ENCODE measurements at regions not wholly inside any gene's neighbourhood (a gene's known extent, or its start where the extent isn't known, plus 50 kb on each side); places are given as distances from the start of the nearest gene placed in this dataset.
"Not testable (repeated sequence)": the region's sequence is repeated elsewhere in the genome, so short reads cannot be mapped to it uniquely, and the experiment has no call there.

DNA sequence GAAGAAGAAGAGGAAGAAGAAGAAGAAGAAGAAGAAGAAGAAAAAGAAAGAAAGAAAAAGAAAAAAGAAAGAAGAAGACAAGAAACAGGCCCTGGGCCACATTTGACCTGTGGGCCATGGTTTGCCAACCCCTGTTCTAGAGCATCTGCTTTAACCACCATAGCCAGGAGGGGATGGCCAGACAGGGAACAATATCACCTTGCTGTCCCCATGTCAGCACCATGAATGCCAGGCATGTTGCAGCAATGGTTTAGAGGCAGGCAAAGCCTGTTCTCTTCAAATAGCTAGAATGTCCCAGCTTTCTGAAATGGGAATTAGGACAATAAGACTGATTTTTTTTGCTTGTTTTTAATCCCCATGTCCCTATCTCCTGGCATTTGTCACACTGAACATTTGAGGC is 338.6 kb upstream of the PLET1 start:
- DNase-seq: no peak

DNA sequence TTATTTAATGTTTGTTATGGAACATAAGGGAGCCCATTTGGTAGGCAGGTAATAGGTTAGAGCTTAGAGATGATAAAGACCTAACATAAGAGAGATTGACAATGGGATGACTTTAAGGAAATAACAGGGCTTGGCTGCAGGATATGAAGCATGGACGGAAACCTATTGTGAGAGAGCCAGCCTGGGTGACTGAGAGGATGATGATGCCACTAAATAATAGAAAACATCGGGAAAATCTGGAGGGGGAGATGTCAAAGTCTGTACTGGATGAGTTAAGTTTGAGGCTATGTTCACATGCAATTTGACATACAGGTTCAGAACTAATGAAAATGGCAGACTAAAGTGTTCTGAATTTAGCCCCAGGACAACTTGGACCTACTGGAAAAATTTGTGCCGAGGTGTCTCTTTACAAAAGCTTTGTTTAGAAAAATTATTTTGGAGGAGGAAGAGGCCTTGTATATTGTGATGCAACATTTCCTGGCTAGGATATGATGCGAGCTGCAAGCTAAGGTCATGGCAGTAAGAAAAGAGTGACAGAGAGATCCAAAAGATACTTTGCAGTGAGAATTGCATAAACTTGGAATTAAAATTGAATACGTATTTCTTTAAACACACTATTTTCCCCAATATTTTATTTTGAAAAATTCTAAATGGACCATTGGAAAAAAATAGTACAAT is 339.3 kb upstream of the PLET1 start:
- DNase-seq: no peak

DNA sequence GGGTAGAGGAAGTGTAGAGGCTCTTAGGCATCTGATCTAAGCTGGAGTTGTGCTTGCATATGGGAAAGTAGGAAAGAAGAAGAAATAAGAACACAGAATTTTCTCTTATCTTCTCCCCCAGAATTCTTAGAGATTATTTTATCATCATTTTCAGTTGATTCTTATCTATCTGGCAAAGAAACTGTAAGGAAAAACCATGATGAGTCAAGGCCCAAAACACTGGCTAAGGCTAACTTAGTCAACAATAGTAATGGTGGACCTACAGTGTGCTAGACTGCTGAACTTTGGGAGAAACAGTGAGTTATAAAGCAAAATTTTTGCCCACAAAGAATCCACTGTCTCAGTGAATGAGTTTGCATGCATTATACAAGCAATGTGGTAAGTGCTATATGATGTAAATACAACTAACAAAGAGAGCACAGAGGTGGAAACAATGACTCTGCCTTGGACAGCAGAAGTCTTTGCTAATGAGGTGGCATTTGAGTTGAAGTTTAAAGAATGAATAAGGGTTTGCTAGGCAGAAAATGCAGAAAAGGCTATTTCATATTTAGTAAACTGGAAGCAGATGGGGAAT is 344.5 kb upstream of the PLET1 start:
- DNase-seq: no peak

DNA sequence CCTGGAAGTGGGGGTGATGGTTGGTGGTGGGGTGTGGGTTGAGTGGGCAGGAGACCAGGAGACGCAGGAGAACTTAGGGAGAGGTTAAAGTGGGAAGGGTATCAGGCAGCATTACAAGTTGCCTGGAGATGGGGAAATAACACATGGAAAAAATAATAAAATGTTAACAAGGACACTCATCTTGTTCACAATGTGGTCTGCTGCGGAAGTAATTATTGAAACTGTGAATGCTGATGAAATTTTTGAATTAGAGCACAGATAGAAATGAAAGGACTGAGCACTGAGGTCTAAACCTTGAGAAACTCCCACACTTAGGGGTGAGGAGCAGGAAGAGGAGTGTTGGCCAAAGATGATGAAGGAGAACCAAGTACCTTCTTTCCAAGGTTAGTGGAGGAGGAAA is 346.0 kb upstream of the PLET1 start:
- DNase-seq: no peak

DNA sequence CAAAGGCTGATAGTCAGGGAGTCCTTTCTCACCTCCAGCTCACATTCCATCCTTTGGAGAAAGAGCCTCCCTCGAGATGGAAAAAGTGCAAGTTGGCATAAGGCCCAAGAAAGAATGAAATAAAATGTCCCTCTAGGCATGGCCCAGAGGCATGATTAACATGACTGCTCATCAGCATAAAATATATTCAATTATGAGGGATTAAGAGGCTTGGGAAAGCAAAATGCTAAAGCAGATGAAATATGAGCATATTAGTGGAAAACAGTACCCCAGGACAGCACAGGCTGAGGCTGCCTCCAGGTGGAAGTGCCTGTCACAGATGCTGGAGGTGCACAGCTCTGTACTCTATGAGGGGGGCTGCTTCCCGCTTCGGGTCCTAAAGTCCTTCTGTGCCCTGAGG is 347.8 kb upstream of the PLET1 start:
- no peak for DNase-seq

DNA sequence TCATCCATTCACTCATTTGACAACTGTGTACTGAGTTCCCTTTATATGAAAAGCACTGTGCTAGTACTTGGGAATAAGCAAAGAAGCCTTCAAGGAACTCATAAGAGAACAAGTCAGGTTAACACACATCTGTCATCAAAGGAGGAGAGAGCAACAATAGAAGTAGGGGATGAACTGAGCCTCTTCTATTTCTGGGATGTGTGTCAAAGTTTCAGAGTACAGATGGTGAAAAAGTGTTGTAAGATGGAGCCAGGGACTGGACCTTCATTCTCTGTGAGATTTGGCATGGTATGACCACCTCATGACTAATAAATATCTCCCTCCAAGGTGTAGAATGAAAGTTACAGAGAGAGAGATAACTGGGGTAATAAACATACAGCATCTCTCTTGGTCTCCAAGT is 349.8 kb upstream of the PLET1 start:
- no peak for DNase-seq

DNA sequence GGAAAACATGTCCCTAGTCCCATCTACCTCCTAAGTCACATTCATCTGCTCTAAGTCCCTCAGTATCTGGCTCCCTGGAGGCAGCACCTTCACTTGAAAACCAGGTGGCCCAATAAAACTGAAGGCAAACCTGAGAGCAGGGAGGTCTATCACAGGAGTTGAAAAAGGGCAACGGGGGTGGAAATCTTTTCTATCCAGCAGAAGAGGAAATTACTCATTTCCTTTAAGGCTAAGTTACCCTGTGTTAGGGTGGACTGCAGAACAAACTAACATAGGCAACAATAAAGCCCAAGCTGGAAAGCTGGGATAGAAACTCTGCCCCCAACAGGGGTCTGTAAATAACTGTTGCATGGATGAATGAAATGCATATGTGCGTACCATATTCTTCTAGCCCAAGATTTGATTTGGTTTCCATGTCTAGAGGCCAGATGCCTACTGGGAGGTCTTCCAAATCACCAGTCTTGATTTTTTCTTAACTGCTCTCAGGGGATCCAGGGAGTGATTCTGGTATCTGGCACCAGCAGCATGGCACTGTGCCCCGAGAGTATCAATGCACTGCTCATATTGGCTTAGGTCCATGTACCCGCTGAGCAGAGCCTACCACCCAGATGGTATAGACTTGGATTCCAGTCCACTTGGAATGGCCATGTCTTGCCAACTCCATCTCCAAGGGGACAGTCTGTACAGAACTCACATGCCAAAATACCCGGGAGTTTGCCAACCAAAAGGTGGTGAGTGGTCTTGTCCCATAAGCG is 350.0 kb upstream of the NCAM1 start:
- DNase-seq: no peak

DNA sequence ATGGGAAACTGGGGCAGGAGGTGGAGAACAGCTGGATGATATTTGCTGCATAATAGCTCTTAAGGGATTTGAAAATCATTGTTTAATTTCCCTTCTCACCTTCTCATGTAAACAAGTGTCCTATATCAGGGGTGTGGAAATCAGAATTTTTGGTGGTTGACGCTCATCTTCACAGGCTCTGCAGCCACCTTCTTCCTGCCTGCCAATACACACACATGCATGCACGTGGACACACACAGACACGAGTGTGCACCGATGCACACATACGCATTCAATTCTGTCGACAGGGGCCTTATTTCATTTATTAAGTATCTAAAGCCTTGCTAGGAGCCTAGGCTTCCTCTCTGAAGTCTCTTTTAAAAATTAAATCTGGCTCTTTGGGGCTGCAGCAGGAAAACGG is 349.4 kb upstream of the NCAM1 start:
- no peak for DNase-seq

DNA sequence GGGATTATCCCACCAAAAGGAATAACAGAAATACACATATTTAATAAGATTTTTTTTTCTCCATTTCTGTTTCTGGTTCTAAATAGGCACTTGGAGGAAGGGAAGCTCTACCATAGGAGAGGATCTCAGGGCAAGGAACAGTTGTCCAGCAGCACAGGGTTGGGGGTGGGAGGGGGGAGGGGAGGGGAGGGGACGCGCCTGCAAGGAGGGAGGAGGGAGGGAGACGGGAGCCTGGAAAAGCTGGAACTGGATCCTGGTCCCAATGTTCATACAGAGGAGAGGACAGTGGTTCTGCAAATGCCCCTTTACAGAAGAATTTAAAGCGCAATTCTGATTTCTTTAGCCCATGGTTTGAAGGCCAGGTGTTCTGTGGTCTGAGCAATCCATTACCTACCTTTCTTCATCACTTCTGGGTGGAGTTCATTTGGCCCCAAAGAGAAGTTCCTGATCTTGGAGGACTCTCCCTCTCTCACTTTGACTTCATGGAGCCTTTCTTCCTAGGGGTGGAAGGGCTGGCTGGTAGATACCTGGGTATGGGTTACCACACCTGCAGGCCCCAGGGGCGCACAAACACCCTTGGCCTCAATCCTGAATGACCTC is 348.9 kb upstream of the NCAM1 start:
- no peak for DNase-seq

DNA sequence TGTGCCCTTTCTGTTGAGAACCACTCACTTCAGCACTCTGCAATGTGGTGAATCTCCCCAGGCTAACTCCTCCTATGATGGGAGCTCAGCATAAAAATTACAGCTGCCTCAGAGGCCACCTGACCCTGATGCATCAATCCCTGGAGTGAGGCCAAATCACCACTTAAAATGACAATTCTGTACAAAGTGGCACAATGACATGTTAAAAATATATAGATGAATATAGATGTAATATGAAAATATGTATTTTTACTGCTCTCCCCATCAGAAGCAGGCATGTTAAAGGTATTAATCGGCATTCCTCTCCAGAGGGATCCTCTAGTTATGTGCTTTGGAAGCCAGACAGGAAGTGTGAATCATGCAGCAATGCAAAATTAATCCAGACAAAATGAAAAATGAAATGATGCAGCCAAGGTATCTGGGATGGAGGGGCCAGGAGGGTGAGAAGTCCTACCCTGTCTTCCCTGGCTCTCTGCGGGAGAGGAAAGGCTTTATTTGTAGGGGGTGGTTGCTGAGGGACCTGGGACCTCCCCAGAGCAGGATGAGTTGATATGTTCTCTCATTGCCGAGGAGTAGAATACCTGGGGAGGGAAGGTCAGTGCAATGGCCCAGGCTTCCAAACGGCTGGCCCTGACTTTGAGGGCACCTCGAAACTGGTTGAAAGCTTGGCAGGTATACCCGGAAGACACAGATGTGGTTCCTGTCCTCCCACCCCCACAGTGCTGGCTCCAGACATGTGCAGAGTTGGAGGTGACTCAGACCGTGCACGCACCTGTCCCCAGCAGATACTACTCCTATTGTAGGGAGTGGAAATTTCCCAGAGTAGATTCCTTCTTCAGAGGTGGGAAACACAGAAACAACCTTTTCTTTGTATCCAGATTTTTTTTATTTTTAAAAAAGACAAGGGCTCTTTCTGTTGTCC is 347.9 kb upstream of the NCAM1 start:
- DNase-seq: no peak

DNA sequence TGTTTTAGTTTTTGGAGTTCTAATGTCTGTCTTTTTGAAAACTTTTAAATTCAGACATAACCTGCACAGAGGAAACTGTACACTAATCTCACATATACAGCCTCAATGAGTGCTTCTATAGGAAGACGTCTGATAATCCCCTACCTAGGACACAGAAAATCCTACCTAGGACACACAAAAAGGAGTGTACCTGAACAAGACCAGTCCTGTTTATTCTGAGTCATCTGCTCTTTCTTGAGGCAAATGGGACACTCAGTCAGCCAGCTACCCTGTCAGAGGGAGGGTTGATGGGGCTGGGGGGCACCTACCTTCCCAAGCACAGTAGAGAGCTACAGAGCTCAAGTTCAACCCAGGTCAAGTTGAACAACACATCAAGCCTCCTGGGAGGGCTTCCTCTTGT is 346.6 kb upstream of the NCAM1 start:
- DNase-seq: no peak

DNA sequence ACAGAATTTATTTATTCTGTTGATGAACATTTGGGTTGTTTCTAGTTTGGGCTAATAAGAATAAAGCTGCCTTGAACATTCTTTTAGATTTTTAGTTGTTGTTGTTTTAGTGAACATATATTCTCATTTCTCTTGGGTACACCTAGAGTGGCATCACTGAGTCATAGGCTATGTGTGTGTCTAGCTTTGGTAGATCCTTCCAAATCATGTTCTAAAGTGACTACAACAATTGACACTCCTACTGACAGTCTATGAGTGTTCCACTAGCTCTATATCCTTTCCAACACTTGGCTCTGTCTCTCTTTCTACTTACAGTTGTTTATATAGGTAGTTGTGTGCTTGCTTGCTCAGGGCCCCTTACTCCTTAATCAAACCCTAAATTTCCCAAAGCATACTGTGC is 346.0 kb upstream of the NCAM1 start:
- no peak for DNase-seq

DNA sequence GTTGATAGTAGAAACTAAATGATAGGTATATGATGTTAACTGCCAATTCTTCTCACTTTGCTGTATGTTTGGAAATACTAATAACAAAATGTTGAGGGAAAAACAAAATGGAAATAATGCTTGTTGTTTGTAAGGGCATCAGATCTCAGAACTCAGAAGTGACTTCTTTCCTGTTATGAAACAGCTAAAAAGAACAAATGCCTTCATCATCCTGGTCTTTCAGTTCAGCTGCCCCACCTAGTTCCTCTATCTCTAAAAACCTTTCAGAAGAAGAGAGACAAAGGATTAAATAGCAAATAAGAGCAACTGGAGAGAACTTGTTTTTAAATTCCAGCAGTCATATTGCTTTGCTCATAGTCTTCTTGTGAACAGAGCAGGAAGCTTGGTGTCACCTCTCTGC is 345.3 kb upstream of the NCAM1 start:
- no peak for DNase-seq

DNA sequence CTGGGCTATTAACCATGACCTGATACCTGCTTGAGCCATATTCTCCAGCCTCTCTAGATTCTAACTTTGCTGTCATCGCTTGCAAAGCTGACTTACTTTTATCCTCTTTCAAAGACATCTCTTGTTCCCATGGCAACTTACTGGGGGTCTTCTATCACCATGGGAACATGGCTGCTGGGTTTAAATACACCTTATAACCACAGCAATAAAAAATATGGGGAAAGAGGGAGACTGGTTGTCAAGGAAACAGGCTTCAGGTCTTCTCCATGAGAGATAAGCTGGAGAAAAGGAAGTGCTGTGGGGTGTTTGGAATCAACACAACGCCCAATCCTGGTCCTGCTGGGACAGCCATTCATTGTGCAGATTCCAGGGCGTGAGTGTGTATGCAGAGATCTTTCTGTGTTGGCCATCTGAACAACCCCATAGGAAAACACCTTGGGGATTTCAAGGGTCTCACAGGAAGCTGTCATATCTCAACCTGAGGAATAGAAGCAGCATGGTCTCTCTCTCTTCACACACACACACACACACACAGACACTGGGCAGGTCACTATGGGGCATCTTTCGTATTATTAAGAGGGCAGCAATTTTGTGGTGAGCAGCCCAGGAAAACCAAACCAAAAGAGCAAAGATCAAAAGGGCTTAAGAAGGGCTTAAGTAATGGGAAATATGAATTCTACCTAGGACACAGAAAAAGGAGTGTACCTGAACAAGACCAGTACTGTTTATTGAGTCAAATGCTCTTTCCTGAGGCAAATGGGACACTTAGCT is 344.7 kb upstream of the NCAM1 start:
- no peak for DNase-seq

DNA sequence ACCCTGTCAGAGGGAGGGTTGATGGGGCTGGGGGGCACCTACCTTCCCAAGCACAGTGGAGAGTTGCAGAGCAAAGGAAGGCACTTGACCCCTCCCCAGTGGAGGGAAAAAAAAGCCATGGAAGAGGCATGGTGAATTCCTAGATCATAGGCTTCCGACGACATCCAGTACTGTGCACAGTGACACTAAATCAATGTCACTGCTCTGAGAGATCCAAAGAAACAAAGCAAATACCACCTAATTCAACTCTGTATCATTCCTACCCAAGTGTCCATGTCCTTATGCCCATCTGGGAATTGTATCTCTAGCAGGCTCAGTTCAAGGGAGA is 344.2 kb upstream of the NCAM1 start:
- DNase-seq: no peak

DNA sequence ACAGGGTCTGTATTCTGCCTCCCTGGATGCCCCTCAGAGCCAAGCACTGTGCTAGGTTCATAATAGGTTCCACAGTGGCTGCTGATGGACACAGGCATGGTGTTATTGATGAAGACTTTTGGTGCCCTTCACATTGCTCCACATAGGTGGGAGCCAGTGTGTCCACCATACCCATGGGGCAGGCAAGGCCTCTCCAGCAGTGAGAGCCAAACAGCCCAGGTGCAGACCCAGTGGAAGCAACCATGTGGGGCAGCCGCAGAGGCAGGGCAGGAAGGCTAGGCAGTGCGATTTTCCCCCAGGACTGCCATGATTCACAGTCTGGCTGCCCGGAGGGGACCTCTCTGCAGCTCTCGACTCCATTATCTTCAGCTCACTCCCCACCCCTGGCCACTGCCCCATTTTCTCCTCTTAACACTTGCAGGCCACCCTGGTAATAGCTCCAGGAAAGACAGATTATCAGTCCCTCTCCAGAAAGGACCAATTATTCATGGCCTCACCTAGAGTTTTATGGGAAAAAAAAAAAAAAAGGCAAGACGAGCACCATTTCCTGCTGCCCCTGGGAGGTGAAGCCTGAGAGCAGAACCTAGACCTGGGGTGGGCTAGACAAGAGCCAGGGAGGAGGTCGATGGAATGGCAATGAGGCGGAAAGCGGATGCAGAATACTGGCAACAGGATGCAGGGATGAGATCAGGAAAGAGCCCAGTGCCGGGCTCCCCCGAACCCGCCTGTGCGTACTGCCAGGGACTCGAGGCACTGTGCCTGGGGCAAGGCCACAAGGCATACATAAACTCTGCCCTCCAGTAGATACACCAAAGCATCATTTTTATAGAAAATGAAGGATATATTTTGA is 343.0 kb upstream of the NCAM1 start:
- DNase-seq: no peak

DNA sequence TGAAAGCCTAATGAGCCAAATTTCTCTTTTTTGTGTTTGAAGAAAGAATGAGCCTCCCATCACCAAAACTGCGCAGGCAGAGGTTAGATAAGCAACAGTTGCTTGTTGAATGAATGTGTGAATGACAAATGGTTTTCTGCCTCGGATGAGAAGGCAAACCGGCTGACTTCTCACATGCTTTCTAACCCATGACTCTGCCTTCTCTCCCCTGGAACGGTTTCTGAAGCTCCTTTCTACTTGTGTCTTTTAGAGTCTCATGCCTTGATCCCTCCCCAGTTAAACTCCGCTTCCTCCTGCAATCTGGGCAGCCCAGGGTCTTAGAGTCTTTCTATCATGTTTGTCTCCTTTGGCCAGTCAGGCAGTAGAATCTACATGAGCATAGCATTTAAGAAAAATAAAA is 342.1 kb upstream of the NCAM1 start:
- DNase-seq: no peak

DNA sequence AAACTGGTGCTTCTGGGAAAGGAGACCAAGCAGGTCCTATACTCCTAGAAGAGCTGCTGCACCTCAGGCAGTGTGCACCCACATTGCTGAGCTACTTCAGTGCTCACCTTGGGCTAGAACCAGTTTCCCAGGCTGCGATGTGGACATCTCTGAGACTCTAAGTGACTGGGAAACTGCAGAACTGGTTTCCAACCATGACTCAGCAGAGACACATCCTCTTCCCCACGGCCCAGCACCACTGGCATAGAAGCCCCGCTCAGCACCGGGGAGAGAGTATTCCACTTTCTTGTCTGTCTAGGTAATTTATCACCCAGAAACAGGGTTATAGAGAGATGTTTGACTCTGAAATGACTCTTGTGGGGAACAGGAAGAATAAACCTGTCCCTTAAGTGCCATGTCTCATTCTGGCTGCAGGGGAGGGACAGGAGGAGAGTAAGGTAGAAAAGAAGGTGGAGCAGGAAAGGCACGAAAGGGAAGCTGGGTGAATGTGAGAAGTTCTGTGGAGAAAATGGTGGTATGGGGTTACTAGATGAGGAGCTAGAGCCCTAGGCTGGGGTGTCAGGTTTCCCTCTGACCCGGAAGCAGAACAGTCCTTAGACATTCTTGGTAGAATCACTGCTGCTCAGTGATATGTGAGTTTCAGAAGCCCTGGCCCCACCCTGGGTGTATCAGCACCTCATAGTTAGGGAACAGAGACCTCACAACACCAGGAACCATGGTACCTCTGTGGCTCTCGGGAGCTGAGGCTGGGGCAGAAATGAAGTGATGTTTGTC is 340.4 kb upstream of the NCAM1 start:
- DNase-seq: no peak

DNA sequence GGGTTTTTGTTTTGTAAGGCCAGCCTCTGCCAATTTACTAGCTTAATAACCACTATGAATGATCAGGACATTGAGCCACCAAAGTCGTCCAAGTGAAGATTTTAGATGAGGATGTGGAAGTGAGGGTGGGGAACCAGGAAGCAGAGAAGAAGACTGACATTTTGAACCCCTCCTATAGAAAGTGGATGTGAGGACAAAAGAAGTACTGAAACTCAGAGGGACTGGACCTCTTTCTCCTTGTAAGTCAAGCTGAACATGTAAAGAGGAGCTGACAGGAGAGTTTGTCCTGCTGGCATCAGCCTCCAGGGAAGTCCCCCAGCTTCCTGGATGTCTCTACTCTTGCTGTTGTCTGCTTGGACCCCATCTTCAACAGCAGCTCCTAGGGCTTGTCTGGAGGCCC is 338.2 kb upstream of the NCAM1 start:
- DNase-seq: no peak

DNA sequence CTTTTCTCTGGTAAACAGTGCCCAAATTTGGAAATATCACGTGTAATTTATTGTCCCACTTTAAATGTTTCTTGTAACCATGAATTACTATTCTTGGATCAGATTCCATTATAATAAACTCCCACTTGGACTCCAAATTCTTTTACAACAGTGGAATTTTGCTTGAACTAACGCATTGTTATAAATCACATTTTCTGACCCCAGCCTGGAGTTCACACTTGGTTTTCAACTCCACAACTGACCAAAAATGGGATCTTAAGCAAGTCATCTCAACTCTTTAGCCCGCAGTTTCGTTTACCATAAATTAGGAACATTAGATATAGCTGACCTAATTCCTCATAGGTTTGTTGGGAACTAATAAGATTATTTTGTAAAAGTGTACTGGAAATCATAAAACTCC is 336.8 kb upstream of the NCAM1 start:
- DNase-seq: no peak

DNA sequence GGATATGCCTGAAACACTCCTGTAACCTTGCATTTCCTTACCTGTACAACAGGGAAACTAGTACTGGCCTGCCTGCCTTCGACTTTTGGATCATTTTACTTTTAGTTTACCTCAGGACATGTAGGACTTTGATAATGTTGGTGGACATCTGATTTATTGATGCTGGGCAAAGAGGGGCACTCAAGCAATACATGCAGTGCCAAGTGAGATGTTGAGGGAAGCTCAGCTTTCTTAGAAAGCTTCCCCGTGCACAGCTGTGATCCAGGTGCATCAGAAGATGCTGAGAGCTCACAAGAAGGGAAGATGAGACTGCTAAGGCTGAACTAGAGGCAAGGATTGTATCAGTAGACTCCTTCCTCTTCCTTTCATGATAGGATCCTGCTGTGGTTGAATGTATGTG is 336.2 kb upstream of the NCAM1 start:
- DNase-seq: not testable (repeated sequence)
